HG03196 (cell line): ENCODE measurements at regions not wholly inside any gene's neighbourhood (a gene's known extent, or its start where the extent isn't known, plus 50 kb on each side); places are given as distances from the start of the nearest gene placed in this dataset.

Experiments used
- ATAC-seq: cut with Tn5 transposase; IDR thresholded peaks from one replicate; pipeline ENCODE4 v1.9.1; 2021; ENCODE audit not compliant: unreplicated experiment

DNA sequence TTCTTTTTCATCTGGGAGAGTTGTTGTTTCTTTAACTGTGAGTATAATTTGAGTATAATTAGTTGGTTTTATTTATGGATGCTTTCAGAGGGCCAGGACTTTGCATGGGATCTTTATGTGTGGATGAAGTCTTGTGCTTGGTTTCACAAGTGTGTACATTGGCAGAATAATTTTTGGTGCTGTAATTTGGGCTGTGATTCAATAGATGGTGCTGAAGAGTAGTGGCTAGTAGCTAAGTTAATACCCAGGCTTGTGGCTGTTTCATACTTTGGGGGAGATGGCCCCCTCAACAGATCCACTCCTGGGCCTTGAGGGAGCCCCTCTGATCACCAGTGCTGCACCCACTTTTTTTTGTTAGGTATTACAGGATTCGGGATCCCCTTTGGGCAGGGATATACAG is 1142.4 kb downstream of the SLITRK1 start:
- no peak for ATAC-seq

DNA sequence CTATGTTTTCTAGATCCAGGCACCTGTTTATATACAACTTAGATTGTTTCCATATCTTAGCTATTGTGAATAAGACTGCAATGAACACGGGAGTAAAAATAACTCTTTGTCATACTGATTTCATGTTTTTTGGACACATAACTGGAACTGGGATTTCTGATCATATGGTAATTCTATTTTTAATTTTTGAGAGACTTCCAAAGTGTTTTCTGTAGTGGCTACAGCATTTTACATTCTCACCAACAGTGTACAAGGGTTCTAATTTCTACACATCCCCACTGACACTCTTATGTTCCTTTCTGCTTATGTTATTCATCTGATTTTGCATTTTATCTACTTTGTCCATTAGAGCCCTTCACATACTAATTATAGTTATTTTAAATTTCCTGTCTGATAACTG is 1152.9 kb downstream of the SLITRK1 start:
- ATAC-seq = no peak

DNA sequence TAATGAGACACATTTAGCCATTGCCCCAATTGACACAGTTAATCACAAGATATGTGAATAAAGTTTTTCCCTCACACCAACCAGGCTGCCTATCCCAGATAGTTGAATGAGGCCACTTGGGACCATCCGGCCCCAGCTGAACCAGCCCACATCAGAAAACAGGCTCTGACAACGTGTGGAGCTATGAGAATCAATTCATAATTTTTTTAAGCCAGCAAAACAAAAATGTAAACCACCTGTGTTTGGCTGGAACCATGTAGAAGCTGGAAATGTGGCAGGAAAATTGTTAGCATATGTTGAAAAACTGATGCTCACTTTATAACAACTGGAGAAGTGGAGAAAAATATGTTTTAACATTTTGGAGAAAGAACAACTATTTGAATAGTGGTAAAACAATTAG is 1161.3 kb downstream of the SLITRK1 start:
- no peak for ATAC-seq

DNA sequence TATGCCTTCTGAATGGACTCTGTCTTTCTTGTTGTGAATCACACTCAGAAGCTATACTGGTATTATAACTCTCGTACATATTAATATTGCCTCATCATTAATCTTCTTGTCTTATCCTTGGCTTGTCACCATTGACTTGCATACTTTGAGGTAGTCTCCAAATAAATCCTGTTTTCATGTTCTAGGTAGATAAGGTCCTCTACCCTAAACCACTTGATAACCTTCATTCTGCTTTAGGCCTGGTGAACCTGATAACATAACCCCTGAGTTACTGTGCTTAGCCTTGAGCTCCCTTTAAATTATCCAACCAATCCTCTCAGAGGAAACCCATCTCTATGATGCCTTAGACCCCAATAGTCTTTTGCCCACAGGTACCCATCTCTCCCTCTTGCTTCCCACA is 1162.3 kb downstream of the SLITRK1 start:
- no peak for ATAC-seq

DNA sequence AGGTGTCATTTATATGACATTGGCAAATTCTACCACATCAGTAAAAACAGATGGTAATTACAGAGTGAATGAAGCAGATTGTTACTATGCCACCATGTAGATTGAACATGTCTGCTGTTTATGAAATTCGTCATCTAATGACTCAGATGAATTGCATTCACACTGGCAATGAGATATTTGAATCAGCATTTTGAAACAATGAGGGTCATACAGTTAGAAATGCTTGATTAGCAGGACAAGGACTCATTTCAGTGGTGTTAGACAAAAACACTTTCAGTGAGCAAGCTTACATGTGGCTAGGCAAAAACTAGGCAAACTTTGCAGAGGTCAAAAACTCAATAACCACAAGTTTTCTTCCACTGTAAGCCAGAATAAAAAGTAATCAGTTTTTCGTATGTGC is 1165.0 kb downstream of the SLITRK1 start:
- no peak for ATAC-seq

DNA sequence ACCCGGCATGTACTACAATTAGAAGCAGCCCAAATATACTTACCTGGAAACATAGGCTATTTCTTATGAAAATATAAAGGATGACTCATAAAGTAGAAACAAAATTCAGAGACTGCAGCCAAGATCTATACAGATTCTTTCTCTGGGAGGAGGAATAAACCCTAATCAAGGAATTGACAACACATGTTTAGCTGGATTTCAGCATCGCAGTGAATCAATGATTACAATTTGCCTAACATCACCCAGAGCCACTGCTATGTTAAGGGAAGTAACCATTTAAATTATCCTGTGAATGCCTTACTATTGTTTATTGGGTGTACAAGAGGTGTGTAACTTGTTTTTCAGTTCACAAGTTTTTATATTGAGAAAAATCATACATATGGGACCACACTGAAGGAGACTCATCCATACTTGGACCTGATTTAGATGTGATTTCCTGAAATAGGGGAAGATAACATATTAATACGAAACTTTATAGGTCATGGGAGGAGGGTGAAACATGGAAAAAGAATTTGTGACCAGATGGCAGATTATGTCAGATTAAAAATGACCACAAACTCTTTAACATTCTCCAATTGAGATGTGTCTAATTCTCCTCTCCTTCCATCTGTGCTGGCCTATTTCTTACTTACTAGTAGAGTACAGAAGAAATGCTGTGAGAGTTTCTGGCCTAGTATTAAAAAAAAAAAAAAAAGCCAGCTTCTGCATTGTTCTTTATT is 1168.4 kb downstream of the SLITRK1 start:
- ATAC-seq = no peak

DNA sequence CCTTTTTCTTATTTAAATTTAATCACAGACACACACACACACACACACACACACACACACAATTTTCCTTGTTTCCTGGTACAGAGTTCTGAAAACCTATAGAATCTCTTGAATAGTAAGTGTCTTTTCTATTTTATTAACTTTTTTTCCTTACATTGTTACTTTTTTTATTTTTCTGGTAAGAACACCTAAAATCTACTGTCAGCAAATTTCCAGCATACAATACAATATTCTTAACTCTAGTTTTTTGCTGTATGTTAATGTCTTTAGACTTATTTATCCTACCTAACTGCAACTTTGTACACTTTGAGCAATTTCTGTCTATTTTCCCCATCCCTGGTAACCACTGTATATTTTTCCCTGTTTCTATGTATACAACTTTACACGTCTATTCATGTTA is 1179.8 kb downstream of the SLITRK1 start:
- ATAC-seq = no peak

DNA sequence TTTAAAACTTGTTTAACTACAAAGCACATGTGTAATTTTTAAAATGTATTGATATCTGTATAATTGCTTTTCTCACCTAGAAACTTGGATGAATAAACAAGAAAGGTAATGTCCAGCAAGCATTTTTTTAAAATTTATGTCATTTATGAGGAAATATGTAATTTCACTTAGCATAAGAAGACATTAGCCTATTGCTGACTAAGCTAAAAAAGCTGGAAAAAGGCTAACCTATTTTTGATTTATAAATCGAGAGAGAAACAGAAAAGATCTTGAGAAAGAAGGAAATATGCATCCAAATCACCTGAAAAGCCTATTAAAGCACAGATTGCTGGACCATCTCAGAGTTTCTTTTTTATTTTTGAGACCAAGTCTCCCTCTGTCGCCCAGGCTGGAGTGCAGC is 1181.3 kb downstream of the SLITRK1 start:
- ATAC-seq = no peak

DNA sequence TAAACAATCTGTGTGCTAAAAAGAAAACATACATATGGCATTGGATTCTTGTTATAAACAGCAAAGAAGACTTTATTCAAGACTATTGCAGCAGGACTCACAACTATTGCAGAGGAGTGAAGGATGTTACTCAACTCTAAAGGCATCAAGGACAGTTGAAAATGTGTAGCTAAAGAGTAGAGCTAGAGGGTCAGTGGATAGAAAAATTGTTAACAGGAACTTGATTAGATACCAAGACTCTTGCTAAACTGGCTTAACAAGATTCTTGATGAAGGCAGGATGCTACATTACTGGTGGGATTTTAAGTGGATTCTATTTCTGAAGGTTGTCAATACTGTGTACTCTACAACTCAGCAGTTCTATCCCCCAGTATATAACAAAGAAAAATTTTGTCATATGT is 1183.3 kb downstream of the SLITRK1 start:
- no peak for ATAC-seq

DNA sequence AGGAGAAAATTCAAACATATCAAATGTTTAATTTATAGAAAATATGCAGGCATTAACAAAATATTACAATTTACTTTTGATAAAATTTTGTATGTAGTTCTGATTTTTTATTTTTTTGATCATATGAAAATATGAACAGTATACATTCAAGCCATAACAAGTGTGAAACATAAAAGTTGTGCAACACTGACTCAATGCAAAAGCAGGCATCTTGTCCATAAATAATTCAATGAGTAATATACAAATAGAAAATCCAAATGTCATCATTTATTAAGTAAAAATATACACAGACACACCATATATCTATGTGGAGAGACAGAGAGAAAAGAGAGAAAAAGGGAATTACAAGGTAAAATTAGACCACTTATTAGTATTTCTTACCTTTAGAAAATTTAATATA is 1183.9 kb downstream of the SLITRK1 start:
- no peak for ATAC-seq

DNA sequence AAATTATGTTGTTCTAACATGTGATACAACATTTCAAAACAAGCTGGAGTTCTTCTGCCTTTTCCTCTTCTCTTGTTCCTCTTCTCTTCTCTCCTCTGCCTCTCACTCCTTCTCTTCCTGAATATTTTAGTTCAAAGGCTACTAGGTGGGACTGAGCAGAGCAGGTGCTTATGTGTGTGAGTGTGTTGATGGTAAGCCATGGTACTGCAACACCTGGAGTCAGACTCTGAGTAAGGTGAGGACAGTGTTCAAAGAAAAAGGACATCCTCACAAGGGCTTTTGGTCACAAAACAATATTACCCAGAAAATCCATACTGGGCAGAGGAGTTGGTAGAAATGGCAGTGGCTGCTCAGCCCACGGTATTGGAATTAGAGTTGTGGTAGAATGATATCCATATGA is 1188.7 kb downstream of the SLITRK1 start:
- ATAC-seq = no peak

DNA sequence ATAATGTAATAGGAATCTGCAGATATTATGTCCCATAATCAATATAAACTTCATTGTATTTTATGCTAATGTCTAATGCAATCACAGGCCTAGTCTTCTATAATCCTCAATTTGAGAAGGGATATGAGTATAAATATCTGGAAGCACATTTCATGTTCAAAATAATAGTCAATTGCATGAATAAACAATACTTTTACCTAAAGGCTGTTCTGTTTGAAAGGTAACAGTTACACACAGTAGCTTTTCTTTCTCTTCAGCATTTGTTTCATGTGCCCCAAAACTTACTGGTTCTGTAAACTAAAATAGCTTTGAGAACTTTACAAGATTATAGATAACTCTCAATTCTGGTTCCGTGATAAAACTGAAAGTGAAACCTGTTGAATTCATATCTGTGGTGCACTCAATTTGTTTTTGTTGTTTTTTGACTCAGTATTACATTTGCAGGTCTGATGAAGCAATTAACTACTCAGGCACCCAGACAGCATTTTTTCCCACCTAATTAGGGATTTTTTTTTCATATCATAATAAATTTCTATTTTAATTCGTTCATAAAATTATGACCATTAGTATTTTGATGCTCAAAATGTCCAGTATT is 1193.8 kb downstream of the SLITRK1 start:
- ATAC-seq = peak; percentile 83

DNA sequence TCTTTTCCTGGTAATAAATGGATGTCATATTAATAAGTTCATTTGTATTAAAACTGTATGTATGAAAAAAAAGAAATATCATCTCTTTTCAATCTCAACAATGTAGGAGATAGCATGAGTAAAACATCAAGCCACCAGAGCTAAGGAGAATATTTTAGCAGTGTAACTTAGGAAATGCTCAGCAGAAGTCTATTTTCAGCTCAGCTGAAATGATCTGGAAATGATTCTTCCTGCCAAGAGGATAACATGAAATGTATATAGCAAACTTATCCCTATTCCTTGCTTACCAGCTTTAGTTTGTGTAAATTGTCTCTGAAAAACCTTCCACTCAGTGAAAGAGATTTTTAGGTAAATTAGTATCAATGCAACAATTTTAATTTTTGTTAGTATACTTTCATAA is 1194.4 kb downstream of the SLITRK1 start:
- no peak for ATAC-seq

DNA sequence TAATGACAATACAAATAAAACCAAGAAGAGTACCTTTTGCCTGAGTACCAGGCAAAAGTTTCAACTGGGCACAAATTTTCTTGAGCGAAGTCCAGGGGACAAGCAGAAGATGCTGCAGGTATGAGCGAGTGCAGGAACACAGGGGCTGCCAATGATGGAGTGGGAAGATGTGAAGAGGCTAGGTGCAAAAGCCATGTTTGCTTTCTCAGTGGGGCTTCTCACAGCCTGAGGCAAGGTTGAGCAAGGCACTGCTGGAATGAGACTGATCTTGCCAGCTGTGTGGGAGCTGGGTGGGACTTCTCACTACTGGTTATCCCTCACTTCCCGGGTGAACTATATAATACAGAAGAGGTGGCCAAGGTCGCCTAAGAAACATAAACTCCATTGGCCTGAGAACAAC is 1200.7 kb downstream of the SLITRK1 start:
- no peak for ATAC-seq

DNA sequence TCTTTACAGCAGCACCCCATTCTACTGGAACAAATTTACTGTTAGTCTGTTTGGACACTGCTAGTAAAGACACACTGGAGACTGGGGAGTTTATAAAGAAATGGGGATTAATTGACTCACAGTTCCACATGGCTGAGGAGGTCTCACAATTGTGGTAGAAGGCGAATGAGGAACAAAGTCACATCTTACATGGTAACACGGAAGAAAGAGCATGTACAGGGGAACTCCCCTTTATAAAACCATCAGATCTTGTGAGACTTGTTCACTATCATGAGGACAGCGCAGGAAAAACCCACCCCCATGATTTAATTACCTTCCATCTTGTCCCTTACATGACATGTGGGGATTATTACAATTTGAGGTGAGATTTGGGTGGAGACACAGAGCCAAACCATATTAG is 1204.2 kb downstream of the SLITRK1 start:
- no peak for ATAC-seq

DNA sequence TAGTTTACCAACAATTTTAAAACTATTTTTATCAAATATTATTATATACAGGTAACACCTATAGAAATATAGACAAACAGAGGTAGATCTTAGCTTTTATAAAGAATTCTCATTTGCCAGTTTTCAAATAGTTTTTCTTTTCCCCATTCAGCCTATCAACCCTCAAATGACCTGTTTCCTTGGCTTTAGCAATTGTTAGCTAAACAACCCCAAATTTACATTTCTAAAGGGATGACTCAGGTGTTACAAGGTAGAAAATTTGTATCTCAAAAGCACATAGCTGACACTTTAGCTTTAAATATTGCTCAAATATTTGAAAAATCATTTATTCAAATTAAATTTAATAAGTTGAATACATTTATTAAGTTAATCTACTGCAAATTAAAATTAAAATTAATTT is 1207.2 kb downstream of the SLITRK1 start:
- ATAC-seq = no peak

DNA sequence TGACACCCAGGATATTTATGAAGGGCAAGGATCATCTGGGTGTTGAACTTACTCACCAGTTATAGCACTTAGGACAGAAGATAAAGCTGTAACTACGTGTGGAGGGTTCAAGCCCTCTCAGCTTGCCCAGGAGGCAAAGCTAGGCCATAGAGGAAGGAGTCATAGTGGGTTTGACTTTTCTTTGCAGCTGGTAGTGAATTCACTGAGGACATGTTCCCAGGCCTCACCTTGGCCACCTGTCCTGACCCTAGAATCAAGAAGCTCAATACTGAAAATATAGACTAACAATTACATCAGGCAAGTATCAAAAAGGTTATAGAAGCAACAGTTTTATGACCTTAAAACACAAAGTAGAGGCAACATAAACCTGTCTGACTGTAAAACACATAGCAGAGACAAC is 1207.7 kb downstream of the SLITRK1 start:
- no peak for ATAC-seq

DNA sequence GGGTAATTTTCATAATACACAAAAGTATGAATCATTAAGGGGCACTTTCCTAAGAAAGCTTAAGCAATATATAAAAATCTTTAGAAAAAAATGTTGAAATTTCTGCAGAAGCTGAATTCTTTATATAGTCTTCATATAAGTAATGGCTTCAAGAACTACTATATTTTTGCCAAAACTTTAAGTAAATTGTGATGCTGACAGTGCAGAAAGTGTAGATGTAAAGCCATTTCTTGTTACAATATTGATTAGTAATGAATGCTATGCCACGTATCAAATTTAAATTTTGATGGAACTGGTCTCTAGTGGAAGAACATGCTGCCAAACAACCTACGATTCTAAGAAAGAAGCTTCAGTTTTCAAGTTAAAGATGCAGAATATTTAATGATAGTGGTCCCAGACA is 1210.0 kb downstream of the SLITRK1 start:
- no peak for ATAC-seq

DNA sequence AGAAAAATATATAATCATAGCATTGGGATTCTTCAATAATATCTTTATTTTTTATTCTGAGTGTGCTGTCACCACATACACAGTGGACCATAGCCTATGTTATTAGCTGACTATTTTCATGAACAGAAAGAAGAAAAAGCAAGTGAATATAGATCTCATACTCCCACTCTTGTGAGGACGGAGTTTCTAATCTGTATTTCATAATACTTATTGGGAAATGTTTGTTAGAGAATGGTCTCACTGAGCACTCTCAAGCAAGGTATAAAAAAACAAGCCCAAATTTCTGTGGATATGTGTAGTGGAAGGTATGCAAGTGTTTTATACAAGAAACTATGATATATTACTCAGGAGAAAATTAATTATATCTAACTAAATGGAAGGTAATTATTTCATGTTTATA is 1218.1 kb downstream of the SLITRK1 start:
- no peak for ATAC-seq

DNA sequence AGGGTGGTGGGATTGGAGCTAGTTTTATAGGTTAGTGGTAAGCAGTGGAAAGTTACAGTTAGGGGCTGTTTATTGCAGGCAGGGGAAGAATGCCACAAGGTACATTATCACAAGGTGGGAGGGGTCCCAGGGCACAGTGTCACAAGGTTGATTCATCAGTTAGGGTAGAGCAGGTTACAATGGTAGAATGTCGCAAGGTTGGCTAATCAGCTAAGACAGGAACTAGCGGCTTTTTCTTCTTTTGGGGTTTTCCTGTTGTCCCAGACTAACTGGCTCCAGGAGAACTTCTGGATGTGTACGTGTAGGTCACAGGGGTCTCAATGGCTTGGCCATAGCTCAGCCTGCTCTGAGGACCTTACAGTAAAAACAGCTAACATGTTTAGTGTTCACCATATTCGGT is 1221.1 kb downstream of the SLITRK1 start:
- no peak for ATAC-seq

DNA sequence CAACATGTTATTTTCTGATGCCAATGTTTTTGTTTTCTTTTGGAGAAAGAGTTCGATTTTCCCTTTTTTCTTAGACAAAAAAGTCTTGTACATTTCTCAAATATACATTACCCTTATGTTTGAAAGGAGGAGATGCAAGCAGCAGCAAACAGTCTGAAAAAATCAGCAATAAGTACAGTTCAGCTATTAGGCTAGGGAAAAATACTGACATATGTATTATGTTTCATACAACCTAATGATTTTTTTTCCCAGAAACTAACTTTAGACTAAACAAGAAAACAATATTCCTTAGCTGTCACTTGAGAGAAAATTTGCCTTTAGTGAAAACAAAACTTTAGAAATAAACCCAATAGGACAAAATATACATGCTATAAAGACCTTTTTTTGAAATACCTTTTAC is 1223.5 kb downstream of the SLITRK1 start:
- no peak for ATAC-seq

DNA sequence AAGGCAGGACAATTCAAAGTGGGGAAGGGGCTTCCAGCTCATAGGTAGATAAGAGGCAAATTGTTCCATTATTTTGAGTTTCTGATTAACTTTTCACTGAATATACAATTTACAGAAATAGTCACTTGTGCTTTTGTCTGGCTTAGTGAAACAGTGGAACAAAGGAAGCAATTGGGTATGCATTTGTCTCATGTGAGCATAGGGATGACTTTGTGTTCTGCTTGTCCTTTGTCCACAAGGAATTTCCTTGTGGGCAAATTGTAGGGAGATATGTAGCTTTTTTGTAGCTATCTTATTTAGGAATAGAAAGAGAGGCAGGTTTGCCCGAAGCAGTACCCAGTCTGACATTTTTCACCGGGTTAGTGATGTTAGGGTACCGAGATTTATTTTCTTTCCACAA is 1224.8 kb downstream of the SLITRK1 start:
- no peak for ATAC-seq
